Suprapubic skin (tissue), 3 donors: ENCODE measurements at regions not wholly inside any gene's neighbourhood (a gene's known extent, or its start where the extent isn't known, plus 50 kb on each side); places are given as distances from the start of the nearest gene placed in this dataset.

Experiments used
- POLR2A ChIP-seq, 2 donors: fragments of 450-650 bp; IDR thresholded peaks; one replicate each; pipeline ENCODE4 v1.6.1; 2017; ENCODE audit warnings: antibody characterized with exemption in 2 of 2, mild to moderate bottlenecking in 2 of 2, moderate library complexity in 2 of 2
- TF ChIP-seq, protein P1 (sequence below), 2 donors: fragments of 200-600 bp in 1 of 2; fragments of 450-650 bp in 1 of 2; sonication (generic) in 1 of 2; IDR thresholded peaks; one replicate each; pipeline ENCODE4 v1.5.1; 2016 to 2019; ENCODE audit warnings: antibody characterized with exemption in 2 of 2, mild to moderate bottlenecking in 1 of 2, moderate library complexity in 1 of 2

DNA sequence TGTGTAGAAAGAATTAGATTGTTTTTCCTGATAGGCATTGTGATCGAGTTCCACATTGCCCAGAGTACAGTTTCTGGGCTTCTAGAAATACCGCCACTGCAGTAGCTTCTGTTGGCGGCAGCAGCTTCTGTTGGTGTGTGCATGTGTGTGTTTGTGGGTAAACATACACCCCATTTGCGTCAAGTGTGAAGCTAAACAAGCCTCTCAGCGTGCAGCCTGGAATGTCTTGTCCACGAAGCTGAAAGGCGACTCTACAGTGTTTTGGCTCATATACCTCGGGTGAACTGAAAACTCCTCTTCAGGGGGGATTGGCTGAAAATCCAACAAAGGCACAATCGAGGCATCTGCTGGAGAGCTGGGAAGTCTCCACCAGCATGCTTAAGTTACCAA is 112.0 kb upstream of the E2F8 start:
- TF ChIP-seq, protein P1, sequence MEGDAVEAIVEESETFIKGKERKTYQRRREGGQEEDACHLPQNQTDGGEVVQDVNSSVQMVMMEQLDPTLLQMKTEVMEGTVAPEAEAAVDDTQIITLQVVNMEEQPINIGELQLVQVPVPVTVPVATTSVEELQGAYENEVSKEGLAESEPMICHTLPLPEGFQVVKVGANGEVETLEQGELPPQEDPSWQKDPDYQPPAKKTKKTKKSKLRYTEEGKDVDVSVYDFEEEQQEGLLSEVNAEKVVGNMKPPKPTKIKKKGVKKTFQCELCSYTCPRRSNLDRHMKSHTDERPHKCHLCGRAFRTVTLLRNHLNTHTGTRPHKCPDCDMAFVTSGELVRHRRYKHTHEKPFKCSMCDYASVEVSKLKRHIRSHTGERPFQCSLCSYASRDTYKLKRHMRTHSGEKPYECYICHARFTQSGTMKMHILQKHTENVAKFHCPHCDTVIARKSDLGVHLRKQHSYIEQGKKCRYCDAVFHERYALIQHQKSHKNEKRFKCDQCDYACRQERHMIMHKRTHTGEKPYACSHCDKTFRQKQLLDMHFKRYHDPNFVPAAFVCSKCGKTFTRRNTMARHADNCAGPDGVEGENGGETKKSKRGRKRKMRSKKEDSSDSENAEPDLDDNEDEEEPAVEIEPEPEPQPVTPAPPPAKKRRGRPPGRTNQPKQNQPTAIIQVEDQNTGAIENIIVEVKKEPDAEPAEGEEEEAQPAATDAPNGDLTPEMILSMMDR (IDR thresholded peaks at IDR 0.05), result no peak
- no peak for TF ChIP-seq POLR2A (IDR thresholded peaks at IDR 0.05)
